HEK293T (cell line): ENCODE measurements at regions not wholly inside any gene's neighbourhood (a gene's known extent, or its start where the extent isn't known, plus 50 kb on each side); places are given as distances from the start of the nearest gene placed in this dataset.

Experiments used
- CTBP1 ChIP-seq: fragments of 450-650 bp; IDR thresholded peaks from 2 replicates; pipeline ENCODE4 v1.6.1; 2016; ENCODE audit warnings: borderline replicate concordance
- ELF4 ChIP-seq: fragments of 450-650 bp; IDR thresholded peaks from 2 replicates; pipeline ENCODE4 v1.6.1; 2017; ENCODE audit warnings: antibody characterized with exemption
- FOXA1 ChIP-seq: fragments of 450-650 bp; IDR thresholded peaks from 2 replicates; pipeline ENCODE4 v1.6.1; 2016; ENCODE audit warnings: mild to moderate bottlenecking
- FOXK2 ChIP-seq: fragments of 450-650 bp; IDR thresholded peaks from 2 replicates; pipeline ENCODE4 v1.6.1; 2016; ENCODE audit warnings: mild to moderate bottlenecking
- HDGF ChIP-seq: fragments of 450-650 bp; IDR thresholded peaks from 2 replicates; pipeline ENCODE4 v1.6.1; 2017; ENCODE audit warnings: antibody characterized with exemption, borderline replicate concordance
- SP1 ChIP-seq: fragments of 450-650 bp; IDR thresholded peaks from 2 replicates; pipeline ENCODE4 v1.6.1; 2017
- SUZ12 ChIP-seq: fragments of 450-650 bp; IDR thresholded peaks from 2 replicates; pipeline ENCODE4 v1.6.1; 2016; ENCODE audit warnings: mild to moderate bottlenecking
- TF ChIP-seq, protein P1 (sequence below): fragments of 450-650 bp; IDR thresholded peaks from 2 replicates; pipeline ENCODE4 v1.6.1; 2016

DNA sequence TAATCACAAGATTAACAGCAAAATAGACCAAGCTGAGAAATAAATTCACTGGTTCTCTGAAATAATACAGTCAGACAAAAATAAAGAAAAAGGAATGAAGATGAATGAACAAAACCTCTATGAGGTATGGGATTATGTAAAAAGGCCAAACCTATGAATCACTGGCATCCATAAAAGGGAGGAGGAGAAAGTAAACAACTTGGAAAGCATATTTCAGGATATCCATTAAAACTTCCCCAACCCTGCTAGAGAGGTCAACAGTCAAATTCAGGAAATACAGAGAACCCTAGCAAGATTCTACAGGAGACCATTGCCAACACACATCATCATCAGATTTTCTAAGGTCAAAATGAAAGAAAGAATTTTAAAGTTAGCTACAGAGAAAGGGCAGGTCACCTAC is 649.7 kb upstream of the CBLB start:
- TF ChIP-seq SP1: no peak
- TF ChIP-seq SUZ12: no peak
- TF ChIP-seq, protein P1, sequence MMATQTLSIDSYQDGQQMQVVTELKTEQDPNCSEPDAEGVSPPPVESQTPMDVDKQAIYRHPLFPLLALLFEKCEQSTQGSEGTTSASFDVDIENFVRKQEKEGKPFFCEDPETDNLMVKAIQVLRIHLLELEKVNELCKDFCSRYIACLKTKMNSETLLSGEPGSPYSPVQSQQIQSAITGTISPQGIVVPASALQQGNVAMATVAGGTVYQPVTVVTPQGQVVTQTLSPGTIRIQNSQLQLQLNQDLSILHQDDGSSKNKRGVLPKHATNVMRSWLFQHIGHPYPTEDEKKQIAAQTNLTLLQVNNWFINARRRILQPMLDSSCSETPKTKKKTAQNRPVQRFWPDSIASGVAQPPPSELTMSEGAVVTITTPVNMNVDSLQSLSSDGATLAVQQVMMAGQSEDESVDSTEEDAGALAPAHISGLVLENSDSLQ: no peak
- no peak for TF ChIP-seq CTBP1
- TF ChIP-seq FOXK2: no peak
- TF ChIP-seq ELF4: no peak
- no peak for TF ChIP-seq HDGF
- no peak for TF ChIP-seq FOXA1
